ENCODE measurements at regions not wholly inside any gene's neighbourhood (a gene's known extent, or its start where the extent isn't known, plus 50 kb on each side); places are given as distances from the start of the nearest gene placed in this dataset.

GRCh38 chr2:108133457-108133856, 106.3 kb upstream of the SULT1C3 start:
- TF ChIP-seq CTCF (IDR thresholded peaks at IDR 0.05) (no peak), POLR2A (IDR thresholded peaks at IDR 0.05) (no peak)

Measured in uterus (tissue), 2 donors.